Parathyroid adenoma (tissue), 2 donors: ENCODE measurements at regions not wholly inside any gene's neighbourhood (a gene's known extent, or its start where the extent isn't known, plus 50 kb on each side); places are given as distances from the start of the nearest gene placed in this dataset.

Experiments used
- H2AFZ ChIP-seq: fragments of 300-600 bp; sonication (generic); one replicate; pipeline ENCODE4 v1.7.0; 2017; ENCODE audit warnings: antibody characterized with exemption, mild to moderate bottlenecking
- H3K27ac ChIP-seq: fragments of 300-600 bp; sonication (generic); one replicate; pipeline ENCODE4 v1.7.0; 2017
- H3K27me3 ChIP-seq: fragments of 300-600 bp; sonication (generic); one replicate; pipeline ENCODE4 v1.7.0; 2017; ENCODE audit warnings: low read length; ENCODE audit not compliant: control insufficient read depth, insufficient read depth
- H3K36me3 ChIP-seq: fragments of 300-600 bp; sonication (generic); one replicate; pipeline ENCODE4 v1.7.0; 2017; ENCODE audit warnings: low read length; ENCODE audit not compliant: control insufficient read depth, insufficient read depth
- H3K4me1 ChIP-seq: fragments of 300-600 bp; sonication (generic); one replicate; pipeline ENCODE4 v1.7.0; 2017; ENCODE audit warnings: control low read depth
- H3K4me2 ChIP-seq: fragments of 300-600 bp; sonication (generic); one replicate; pipeline ENCODE4 v1.7.0; 2017; ENCODE audit warnings: low read length
- H3K4me3 ChIP-seq: fragments of 300-600 bp; sonication (generic); one replicate; pipeline ENCODE4 v1.7.0; 2017; ENCODE audit warnings: low read depth, low read length
- H3K79me2 ChIP-seq: fragments of 300-600 bp; sonication (generic); one replicate; pipeline ENCODE4 v1.7.0; 2017; ENCODE audit warnings: control low read depth
- H3K9ac ChIP-seq: fragments of 300-600 bp; sonication (generic); one replicate; pipeline ENCODE4 v1.7.0; 2017; ENCODE audit warnings: mild to moderate bottlenecking
- H3K9me3 ChIP-seq: fragments of 300-600 bp; sonication (generic); one replicate; pipeline ENCODE4 v1.7.0; 2017; ENCODE audit warnings: low read length; ENCODE audit not compliant: control insufficient read depth
- TF ChIP-seq, protein P1 (sequence below): fragments of 300-600 bp; sonication (generic); IDR thresholded peaks from one replicate; pipeline ENCODE4 v1.7.0; 2017; ENCODE audit warnings: antibody characterized with exemption, mild to moderate bottlenecking
- donor health status: primary hyperparathyroidism.

DNA sequence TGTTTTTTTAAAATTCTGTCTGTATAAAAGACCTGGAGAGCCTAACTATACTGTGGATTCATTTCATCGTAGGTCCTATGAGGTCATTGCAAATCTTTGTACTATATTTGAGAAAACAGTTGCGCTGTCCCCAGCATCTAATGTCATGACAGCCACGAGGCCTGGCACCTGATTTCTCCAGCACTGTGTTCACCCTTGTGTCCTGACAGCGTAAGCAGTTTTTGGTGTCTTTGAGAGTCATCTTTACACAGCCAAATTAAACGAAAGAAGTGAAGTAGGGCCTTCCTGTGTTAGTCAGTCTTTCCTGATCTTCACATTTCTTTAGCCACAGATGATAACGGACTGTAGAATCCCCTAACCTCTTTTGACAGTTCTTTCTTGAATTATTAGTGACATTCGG is 70.6 kb upstream of the PHACTR2 start:
- Histone ChIP-seq H3K79me2 (peaks cover 47% of the 10 kb centered on the region), H3K36me3 (no peaks in the 10 kb centered on the region), H3K27me3 (no peaks in the 10 kb centered on the region), H3K4me1 (peaks cover 13% of the 10 kb centered on the region), H3K9ac (no peak overlapping the region), H3K4me3 (no peak overlapping the region), H3K4me2 (no peak overlapping the region), H3K27ac (no peak overlapping the region), H3K9me3 (no peaks in the 10 kb centered on the region), H2AFZ (no peak overlapping the region)
- TF ChIP-seq, protein P1, sequence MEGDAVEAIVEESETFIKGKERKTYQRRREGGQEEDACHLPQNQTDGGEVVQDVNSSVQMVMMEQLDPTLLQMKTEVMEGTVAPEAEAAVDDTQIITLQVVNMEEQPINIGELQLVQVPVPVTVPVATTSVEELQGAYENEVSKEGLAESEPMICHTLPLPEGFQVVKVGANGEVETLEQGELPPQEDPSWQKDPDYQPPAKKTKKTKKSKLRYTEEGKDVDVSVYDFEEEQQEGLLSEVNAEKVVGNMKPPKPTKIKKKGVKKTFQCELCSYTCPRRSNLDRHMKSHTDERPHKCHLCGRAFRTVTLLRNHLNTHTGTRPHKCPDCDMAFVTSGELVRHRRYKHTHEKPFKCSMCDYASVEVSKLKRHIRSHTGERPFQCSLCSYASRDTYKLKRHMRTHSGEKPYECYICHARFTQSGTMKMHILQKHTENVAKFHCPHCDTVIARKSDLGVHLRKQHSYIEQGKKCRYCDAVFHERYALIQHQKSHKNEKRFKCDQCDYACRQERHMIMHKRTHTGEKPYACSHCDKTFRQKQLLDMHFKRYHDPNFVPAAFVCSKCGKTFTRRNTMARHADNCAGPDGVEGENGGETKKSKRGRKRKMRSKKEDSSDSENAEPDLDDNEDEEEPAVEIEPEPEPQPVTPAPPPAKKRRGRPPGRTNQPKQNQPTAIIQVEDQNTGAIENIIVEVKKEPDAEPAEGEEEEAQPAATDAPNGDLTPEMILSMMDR: no peak

DNA sequence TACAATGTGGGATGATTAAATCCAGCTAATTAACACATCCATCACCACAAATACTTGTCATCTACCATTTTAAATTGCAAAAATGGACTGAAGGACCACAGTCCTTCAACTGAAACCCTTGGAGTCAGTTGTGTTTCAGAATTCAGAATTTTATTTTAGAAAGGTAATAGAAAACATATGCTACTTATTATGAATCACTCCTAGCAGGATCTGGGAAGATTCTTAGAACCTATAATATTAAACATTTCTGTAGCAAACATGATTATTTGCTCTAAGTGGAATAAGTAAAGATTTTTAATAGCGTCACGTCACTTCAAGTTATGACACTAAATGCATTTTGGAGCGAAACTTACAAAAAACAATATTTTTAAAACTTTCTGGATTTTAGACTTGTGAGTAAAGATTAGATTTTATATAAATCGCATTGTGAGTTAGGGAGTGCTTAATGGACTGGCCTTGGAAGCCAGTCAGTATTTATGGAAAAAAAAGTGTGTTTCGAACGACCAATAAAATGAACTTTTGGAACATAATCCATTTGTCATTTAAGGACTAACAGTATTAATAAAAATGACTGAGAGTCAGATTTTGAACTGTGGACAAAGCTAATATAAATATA is 71.8 kb upstream of the PHACTR2 start:
- Histone ChIP-seq H3K4me2 (no peak overlapping the region), H3K27me3 (no peaks in the 10 kb centered on the region), H3K4me3 (no peak overlapping the region), H3K79me2 (peaks cover 41% of the 10 kb centered on the region), H3K36me3 (no peaks in the 10 kb centered on the region), H2AFZ (no peak overlapping the region), H3K4me1 (peaks cover 13% of the 10 kb centered on the region), H3K27ac (no peak overlapping the region), H3K9ac (no peak overlapping the region), H3K9me3 (no peaks in the 10 kb centered on the region)
- TF ChIP-seq, protein P1: no peak

DNA sequence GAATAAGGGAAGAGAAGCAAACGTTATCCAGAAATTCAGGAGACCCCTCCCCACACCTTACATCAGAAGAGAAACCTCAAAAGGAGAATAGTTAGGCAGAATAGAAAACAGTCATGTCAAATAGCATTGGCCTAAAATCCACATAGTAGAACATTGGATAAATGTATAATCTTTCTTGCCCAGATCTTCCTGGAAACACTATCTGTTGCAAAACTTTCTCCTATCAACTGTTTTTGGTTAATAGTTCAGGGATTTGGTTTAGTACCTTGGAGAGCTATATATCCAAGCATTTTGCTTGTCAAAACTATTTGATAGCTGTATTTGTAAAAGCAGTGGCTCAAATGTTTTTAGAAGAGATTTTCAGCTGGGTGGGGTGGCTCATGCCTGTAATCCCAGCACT is 74.3 kb upstream of the PHACTR2 start:
- TF ChIP-seq, protein P1: no peak
- Histone ChIP-seq H3K4me2 (no peak overlapping the region), H2AFZ (no peak overlapping the region), H3K79me2 (peaks cover 37% of the 10 kb centered on the region), H3K9ac (no peak overlapping the region), H3K4me3 (no peak overlapping the region), H3K9me3 (no peaks in the 10 kb centered on the region), H3K27ac (no peak overlapping the region), H3K36me3 (no peaks in the 10 kb centered on the region), H3K27me3 (no peaks in the 10 kb centered on the region), H3K4me1 (peaks cover 13% of the 10 kb centered on the region)

DNA sequence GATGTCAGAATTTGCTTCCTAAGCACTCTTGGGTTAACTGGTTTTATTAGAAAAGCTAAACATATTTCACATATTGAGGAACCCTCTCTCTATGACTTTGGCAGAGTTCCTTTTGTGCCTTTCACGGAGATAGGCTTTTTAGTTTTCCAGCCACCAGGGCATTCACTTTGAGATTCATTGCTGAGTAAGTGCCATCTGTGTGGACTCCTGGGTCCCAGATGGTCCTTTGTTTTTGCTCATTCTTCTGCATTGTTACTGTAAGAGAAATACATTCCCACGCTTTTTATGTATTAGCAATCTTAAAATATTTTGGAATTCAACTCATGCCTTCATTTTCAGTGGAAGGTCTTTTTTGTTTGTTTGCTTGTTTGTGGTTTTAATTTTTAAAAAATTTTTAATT is 76.3 kb upstream of the PHACTR2 start:
- no peaks in the 10 kb centered on the region for H3K36me3 ChIP-seq
- no peaks in the 10 kb centered on the region for H3K9me3 ChIP-seq
- H3K9ac ChIP-seq: no peak overlapping the region
- no peak overlapping the region for H2AFZ ChIP-seq
- H3K4me3 ChIP-seq: no peak overlapping the region
- H3K4me1 ChIP-seq: peaks cover 7% of the 10 kb centered on the region
- TF ChIP-seq, protein P1: no peak
- no peak overlapping the region for H3K4me2 ChIP-seq
- H3K27ac ChIP-seq: no peak overlapping the region
- peaks cover 49% of the 10 kb centered on the region for H3K79me2 ChIP-seq
- H3K27me3 ChIP-seq: no peaks in the 10 kb centered on the region

DNA sequence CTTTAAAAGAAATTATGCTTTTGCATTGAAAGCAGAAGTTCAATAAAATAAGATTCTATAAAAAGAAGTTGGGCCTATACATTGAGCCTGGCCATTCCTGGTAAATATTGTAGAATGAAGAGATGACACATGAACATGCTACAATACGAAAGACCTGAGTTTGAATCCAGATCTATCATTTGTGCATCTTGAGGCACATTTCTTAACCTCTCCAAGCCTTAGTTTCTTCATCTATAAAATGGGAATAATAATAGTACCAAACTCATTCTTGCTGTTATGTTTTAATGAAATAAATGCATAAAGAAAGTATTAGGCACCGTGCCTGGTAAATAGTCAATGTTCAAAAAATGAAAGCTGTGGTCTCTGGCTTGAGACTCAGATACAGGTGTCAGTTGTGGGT is 76.9 kb upstream of the PHACTR2 start:
- no peaks in the 10 kb centered on the region for H3K27me3 ChIP-seq
- no peaks in the 10 kb centered on the region for H3K36me3 ChIP-seq
- H3K9me3 ChIP-seq: no peaks in the 10 kb centered on the region
- no peak overlapping the region for H2AFZ ChIP-seq
- no peak overlapping the region for H3K4me3 ChIP-seq
- H3K9ac ChIP-seq: no peak overlapping the region
- H3K4me2 ChIP-seq: no peak overlapping the region
- H3K79me2 ChIP-seq: peaks cover 49% of the 10 kb centered on the region
- H3K4me1 ChIP-seq: peaks cover 7% of the 10 kb centered on the region
- TF ChIP-seq, protein P1: no peak
- H3K27ac ChIP-seq: no peak overlapping the region
